HepG2 (cell line): ENCODE measurements at regions not wholly inside any gene's neighbourhood (a gene's known extent, or its start where the extent isn't known, plus 50 kb on each side); places are given as distances from the start of the nearest gene placed in this dataset.

Source experiments
- CBX5 ChIP-seq: sonication (generic); formaldehyde crosslinking; IDR thresholded peaks from 2 replicates; pipeline ENCODE4 v1.4.0; 2020; ENCODE audit warnings: missing genetic modification reagents, borderline replicate concordance
- CTCF ChIP-seq: sonication (generic); formaldehyde crosslinking; IDR thresholded peaks from 2 replicates; pipeline ENCODE4 v1.5.0; 2020; ENCODE audit warnings: mild to moderate bottlenecking, missing genetic modification reagents, moderate library complexity
- POLR2A ChIP-seq, 2 experiments: IDR thresholded peaks; 2 replicates each; pipeline ENCODE4 v1.6.1; 2011; ENCODE audit warnings: low read depth in 2 of 2, low read length in 2 of 2, mild to moderate bottlenecking in 1 of 2, moderate library complexity in 1 of 2; ENCODE audit not compliant: insufficient read depth in 1 of 2
- POLR2AphosphoS2 ChIP-seq: IDR thresholded peaks from 2 replicates; pipeline ENCODE4 v1.6.1; 2011; ENCODE audit warnings: low read depth, low read length, improper control_type of control experiment
- U2AF2 ChIP-seq: fragments of 200-400 bp; formaldehyde crosslinking; IDR thresholded peaks from 2 replicates; pipeline ENCODE4 v1.6.1; 2017; ENCODE audit warnings: low read depth, mild to moderate bottlenecking, low read length
- ZBTB10 ChIP-seq: sonication (generic); formaldehyde crosslinking; IDR thresholded peaks from 2 replicates; pipeline ENCODE4 v1.4.0; 2020; ENCODE audit warnings: missing genetic modification reagents, borderline replicate concordance
- ZFX ChIP-seq: sonication (generic); formaldehyde crosslinking; IDR thresholded peaks from 2 replicates; pipeline ENCODE4 v1.4.0; 2020; ENCODE audit warnings: mild to moderate bottlenecking, low read depth, missing genetic modification reagents, moderate library complexity

- TF ChIP-seq CTCF (no peak), CBX5 (CRISPR knock-in tag) (no peak), POLR2AphosphoS2 (no peak), U2AF2 (no peak), ZBTB10 (no peak), POLR2A (IDR thresholded peaks at IDR 0.05; ENCODE audit: insufficient read depth in 1 of 2, low read depth in 2 of 2, low read length in 2 of 2) (no peak), ZFX (CRISPR knock-in tag) (no peak)
These were observed 315.7 kb downstream of the FBXW7 start for GRCh38 chr4:152220201-152220666.
